Putamen (tissue), 1 donor: ENCODE measurements at regions not wholly inside any gene's neighbourhood (a gene's known extent, or its start where the extent isn't known, plus 50 kb on each side); places are given as distances from the start of the nearest gene placed in this dataset.
A peak's percentile ranks its signal among the peaks of the same experiment; 100 is the strongest.

Experiments
- DNase-seq: peaks from one replicate; pipeline ENCODE4 v3.0.0-alpha.2; 2016; ENCODE audit warnings: low spot score

DNA sequence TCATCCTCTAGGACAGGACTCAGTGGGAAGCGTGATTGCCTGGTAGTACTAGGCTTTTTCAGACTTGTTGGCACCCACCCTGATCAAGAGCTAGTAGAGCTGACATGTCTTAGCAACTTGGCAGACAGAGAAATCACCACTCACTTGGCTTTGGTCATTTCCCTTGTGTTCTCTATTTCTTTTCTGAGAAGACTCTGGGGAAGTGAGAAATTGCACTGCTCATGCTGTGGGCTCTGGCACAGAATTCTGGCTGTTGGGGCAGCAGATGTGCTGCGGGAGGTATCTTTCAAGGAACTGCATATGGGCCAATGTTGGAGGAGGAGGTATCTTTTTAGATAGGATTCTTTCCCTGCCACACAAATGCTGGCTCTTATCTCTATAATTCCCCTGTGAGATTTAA, 529.1 kb upstream of the MEX3C start:
- no peak for DNase-seq

DNA sequence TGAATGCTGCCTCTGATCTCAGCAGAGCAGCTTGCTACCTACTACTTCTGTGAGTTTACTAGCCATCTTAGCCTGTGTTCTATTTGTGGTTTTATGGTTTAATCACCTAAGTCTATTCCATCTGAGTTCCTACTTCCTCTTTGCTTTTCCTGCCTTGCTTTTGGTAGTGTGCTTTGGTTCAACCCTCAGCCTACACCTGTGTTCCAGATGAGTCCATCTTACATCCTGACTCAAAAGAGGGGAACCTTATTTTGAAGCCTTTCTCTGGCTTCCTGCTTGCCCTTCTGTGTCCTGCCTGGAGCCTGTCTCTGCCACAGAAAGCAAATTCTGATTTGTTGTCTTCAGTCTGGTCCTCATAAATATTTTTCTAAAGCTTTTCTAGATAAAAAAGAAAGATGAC, 530.3 kb upstream of the MEX3C start:
- DNase-seq, result no peak

DNA sequence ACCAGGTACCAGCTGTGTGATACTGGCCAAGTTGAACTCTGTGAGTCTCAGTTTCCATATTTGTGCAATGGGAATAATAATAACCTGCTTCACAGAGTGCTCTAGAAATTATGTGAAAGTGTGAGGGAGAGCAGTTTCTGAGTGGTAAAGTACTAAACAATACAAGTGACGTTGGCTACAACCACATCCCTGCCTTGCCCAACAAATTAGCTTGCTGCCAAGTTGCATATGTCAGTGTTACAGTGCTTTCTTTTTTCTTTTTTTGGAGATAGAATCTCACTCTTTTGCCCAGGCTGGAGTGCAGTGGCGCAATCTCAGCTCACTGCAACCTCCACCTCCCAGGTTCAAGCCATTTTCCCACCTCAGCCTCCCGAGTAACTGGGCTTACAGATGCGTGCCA, 533.6 kb upstream of the MEX3C start:
- DNase-seq, result no peak

DNA sequence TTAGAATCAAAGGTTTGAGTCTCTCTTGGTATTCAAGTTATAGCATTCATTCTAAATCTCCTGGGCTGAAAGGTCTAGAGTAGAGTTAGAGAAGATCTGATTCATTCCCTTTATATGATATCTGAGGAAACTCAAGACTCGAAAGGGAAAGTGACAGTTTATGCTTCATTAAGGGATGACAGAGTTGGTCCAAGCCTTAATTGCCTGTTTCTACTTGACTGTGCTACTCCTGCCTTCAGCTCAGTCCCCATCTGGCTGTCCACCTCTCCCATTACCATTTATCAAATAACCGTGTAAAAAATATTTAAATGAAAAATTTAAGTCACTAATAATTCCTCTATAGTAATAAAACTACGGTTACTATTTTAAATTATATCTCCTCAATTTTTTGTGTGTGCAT, 537.1 kb upstream of the MEX3C start:
- no peak for DNase-seq

DNA sequence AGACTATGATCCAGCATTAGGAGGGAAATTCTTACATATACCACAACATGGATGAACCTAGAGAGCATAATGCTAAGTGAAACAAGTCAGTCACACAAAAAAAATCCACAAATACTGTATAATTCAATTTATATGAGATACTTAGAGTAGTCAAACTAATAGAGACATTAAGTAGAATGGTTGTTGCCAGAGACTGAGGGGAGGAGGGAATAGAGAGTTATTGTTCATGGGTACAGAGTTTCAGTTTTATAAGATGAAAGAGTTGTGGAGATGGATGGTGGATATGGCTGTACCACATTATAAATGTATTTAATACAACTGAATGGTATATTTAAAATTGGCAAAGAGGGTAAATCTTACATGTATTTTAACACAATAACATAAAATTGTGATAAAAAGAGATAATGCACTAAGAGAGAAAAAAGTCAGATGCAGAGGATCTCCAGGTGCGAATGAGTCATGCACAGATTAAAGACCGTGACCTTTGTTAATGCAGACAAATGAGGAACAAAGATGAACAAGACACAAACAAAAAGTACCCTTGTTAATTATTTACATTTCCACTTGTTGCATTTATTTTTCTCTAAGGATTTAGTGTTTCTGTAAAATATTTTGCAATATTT, 541.7 kb upstream of the MEX3C start:
- DNase-seq, result no peak

DNA sequence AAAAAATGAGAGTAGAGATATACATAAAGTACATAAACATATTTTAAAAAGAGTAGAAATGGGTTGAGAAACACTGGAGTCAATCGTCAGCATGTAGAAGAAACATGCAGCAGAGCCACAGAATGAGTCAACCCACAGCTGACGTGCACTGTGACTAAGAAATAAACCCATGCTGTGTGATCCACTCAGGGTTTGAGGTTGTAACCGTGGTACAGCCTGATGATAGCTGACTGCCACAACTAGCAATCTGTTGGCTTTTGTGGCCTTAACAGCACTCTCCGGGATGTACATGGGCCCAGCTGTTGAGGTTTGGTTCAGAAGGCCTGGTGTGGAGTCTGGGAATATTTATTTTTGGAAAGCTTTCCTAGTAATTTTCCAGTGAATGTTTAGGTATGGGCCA, 554.4 kb upstream of the MEX3C start:
- no peak for DNase-seq

DNA sequence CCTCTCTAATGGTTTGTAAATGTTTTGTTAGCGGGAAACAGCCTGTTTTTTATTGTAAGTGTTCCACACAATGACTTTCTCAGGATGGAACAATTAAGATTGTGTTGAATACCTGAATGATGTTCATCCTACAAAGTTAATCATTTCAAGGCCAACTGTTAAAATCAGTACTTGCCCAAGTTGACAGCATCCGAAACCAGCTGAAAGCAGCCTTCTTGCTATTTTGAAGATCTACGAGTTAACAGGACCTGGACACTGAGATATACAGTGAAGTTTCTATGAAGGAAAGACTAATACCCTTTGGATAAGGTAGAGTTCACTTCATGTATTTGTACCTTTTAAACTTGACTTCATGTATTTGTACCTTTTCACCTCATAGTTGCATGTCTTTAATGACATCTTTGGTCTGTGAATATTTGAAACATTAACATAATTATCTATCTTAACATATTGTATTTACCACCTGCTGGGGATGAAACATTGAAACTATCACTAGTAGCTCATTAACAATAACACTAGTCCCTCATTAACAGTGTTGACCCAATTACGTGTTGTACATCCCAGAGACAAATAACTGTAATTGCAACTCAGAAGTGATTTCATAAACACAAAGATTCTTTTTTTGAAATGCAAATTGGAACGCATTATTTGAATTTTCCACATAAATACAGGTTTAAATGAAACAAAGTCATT, 556.0 kb upstream of the MEX3C start:
- no peak for DNase-seq

DNA sequence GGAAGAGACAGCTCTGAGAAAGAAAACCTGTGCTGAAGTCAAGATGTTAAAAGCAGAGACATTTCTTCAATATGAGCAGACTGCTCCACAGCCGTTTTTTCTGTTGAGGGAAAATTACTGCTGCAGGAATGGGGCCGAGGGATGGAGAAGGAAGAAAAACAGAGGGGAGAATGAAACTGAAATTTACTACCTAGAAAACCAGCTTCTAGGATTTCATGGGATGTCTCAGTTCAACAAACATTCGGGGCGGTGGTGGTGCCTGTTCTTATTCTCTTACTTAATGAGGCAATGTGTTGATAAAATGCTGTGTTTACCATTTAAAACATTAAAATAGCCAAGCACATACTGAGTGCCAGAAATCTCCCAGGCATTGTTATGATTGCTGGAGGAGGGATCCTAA, 557.1 kb upstream of the MEX3C start:
- no peak for DNase-seq

DNA sequence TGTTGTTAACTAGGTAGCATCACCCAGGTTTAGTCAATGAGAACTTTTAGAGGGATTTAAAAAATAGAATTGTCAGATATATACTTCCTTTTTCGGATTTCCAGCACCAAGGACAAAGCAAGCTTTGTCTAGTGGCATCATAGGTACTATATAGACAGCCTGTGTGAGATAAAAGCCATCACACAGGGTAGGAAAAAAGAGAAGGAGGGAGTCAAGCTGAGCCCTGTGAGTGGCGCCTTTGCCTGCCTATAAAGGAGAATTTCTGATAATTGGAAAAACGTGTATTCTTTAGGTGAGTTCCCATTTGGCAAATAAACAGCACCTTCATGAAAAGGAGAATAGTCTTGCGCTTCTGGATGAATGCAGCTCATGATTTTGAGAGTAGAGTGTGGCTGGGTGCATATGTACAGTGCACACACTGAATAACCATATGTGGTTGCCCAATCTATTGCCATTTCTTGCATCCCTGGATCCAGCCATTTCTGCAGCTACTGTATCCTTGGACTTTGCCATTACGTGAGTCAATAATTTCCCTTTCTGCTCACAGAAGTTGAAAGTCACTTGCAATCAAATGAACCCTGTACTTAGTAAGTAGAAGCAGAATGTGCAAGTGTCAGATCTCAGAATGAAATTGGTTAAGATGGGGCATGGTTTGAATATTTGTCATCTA, 559.9 kb upstream of the MEX3C start:
- no peak for DNase-seq

DNA sequence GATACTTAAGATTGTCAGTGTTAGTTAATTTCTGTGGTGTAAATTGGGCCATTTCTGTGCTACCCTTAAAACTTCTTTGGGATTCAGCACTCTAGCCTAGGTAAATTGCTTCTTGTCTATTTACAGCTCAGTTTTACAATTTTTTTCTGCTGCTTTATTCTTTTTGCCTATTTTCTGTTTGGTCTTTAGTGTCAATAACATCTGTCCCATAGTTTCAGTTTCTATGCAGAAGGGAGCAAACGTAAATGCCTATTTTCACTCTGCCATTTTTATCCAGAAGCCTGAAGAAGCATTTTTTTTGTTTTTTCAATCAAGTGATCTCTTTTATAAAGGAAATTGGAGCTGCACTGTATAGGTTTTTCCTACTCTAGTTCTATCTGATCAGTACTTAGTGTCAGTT, 564.9 kb upstream of the MEX3C start:
- no peak for DNase-seq

DNA sequence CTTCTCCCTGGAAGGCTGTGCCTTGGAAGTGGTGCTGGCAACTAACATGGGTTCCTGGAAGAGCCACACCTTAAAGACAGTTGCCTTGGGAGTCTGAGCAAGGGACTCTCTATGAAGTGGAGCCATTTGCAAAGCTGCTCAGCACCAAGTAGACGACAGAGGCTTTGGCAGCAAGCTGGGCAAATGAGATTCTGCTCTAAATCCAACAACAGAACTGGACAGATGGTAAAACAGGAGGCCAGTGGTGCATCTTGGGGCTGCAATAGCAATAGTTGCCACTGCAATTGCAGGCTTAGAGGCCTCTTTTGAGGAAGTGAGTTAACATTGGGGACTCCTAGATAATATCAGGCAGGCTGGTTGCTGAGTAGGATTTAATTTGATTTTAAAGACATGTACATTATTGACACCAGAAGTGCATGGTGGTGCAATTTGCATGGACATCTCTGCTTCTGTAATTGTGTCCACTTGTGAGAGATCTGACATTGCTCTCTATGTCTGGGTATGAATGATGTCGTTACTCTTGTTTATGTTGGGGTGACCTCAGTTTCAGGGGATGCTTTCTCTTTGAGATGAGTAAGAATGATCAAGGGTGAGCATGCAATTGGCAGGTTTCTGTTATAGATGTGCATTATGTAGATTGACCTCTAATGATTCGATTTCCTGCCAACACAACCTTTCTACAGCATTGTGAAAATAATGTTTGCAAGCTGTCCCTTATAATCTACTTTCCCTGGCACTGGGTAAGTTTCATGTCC, 568.3 kb upstream of the MEX3C start:
- no peak for DNase-seq

DNA sequence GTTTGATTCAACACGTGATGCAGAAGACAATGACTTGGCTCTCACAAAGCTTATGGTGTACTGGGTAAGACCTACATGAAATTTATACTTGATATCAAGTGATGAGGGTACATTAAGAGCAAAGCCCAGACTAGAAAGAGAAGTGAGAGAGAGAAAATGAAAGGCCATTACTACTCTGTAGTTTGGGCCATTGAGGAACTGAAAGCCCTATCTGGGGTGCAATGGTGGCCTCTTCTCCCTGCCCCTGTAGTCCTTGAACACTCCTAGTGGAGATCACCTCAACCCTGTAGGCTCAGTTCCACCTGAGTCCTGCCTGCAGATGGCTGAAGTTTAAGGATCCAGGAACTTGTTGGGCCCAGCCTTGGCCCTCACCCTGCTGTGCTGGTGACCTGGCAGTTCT, 569.8 kb upstream of the MEX3C start:
- no peak for DNase-seq

DNA sequence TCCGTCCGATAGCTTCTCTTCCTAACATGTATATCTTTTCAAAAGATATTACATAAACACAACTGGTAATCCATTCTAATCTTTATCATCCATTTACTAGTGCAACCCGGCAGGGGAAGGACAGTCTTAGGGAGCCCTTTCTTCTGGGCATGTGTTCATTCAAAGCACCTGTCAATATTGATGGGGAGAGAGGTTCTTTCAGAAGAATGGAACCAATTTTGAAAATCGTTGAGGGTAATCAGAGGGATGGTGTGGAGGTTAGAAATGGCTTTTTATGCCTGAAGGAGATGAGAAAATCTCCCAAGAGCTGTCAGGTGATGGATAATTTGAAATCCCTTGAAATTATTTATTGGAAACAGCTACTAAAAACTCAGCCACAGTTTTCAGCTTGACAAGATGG, 561.9 kb upstream of the DCC start:
- no peak for DNase-seq

DNA sequence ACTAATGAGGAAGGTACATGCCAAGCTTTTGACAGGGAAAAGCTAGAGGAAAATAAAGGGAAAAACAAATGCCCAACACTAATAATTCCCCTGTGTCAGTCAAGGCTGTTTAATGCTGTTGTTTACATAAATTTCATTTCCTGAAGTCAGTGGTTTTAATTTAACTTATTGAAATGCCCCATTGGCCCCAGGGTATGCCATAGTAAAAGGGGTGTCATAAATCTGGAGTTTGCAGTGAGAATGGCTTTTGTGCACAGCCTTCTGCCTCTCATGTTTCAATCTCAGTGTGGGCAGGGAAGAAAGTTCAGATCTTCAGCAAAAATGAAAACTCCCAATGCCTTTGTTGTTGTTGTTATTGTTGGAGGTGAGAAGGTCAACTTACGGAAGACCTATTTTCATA, 550.1 kb upstream of the DCC start:
- no peak for DNase-seq

DNA sequence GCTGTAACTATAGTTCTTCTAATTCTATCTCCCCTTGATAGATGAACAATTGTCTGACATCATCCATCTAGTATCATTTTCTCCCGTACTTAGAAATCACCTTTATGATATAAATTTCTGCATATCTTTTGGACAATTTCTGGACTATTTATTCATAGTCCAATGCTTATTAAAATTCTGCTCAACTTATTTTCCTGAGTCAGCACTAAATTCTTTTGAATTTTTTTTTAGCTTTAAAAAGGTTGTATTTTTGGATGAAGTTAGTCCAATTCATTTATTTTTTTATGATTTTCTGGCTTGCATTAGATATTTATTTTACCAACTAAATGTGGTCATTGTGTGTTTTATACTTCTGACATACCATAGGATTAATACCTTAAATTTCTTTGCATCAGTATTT, 538.5 kb upstream of the DCC start:
- DNase-seq, result no peak

DNA sequence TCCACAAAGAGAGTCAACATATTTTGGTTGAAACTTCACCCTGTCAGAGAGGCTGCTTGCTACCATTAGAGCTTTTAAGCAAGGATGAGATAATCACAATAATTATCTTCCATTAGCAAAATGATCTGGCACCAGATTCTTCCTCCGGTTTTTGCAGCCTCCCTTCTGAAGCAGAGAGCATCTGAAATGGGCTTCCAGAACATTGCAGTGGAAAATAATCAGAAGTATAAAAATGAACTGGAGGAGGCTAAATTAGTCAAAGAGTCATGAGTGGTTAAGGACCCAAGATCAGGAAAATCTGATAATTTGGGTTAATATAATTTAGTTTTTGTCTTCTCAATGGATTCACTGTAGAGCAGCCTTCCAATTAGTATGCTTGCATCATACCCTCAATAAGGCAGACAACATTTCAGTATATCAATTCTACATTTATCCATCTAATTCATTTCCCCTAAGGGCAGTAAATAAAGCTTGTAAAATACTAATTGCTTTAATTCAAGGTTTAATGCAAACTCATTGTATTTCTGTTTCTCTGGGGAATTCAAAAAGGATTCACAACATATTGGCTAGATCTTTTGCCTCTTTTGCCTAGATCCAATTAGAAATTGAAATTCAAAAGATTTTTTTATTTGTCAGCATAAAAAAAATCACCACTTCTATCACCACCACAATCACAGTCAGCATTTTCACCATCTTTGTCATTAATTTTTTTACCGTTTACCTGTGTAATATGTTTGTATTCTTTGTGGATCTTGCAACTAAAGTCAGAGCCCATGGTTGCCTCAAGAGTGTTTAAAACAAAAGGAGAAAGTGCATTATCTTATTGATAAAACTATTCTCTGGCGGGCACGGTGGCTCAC, 537.2 kb upstream of the DCC start:
- DNase-seq, result peak; percentile 31

DNA sequence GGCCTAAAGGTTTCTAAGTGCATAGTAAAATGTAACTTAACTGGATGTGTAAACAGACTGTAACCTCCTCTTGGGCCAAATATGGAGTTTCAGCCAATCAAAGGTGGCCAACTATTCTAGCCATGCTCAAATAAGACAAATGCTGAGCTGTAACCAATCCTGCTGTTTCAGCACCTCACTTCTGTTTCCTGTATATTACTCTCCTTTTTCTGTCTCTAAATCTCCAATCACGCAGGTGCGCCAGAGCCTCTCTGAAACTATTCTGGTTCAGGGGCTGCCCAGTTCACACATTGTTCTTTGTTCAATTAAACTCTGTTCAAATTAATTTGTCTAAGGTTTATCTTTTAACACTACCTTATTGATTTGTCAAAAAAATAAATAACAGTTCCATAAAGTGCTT, 532.7 kb upstream of the DCC start:
- DNase-seq, result no peak

DNA sequence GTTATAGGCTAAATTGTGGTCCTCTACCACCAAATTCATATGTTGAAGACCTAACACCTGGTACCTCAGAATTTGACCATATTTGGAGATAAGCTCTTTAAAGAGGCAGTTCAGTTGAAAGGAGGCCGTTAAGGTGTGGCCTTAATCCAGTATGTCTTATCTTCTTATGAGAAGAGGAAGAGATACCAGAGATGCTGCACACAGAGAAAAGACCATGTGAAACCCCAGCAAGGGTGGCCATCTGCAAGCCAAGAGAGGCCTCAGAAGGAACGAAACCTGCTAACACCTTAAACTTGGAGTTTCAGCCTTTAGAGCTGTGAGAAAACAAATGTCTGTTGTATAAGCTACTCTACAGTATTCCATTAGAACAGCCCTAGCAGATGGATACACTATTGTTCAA, 528.1 kb upstream of the DCC start:
- no peak for DNase-seq

DNA sequence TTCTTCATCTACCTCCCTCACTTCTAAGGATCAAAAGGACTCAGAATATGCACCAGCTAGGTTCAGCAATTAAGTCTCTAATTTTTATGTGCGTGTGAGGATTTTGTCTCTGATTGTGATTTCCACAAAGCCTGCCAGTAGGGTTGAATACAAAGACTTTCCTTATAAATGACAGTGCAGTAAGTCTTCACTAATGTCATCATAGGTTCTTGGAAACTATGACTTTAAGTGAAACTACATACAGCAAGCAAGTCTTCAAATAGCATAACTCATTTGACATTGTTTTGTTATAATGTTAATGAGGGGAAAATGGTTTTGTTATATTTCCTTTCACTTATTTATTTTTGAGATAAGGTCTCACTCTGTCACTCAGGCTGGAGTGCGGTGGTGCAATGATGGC, 526.3 kb upstream of the DCC start:
- no peak for DNase-seq

DNA sequence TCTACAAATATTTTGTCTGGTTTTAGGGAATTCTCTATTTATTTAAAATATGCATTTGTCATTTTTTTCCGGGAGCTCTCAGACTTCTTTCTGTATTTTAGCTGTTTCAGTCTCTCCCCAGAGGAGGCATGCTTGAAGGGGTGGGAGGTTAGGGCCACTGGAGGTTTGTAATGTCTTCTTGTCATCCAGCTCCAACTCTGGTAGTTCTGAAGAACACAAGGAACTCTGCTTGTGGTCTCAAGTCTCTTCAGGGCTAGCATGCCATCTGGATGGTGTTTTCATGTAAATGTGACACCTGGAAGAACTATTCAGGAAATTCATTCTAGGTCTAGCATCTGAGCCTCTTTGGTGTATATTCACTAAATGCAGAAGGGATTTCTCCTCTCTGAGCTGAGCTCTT, 518.4 kb upstream of the DCC start:
- DNase-seq, result no peak

DNA sequence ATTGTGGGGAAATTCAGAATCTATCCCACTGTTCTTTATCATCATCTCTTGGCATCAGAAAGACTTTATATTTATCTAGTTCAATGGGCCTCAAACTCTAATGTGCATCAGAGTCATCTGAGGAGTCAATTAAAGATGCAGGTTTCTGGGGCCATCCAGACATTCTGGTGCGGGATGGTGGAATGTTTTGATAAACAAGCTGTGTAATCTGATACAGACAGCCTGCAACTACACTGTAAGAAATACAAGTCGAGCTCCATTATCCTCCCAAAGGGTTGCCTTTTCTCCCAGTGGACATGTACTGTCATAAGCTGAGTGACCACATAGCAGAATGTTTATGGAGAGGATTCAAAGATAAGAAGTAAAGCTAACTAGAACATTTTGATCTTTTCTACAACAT, 515.3 kb upstream of the DCC start:
- DNase-seq, result no peak

DNA sequence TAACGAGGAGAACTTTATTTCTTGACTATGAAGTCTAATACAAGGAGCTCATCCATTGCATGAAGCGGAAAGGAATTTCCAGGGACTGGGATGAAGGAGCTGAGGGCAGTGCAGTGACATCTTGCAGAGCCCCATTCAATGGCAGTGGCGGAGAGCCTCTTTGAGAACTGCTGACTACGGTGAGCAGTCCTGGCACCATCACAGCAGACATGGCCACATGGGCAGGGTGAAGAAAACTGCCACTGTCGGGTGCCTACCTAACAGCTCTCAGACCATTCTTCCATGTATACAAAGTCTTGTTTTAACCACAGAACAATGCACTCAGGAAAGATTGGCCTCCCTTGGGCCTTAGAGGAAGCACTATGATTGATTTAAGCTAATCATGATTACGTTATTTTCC, 506.1 kb upstream of the DCC start:
- DNase-seq, result no peak
